ENCODE measurements at regions not wholly inside any gene's neighbourhood (a gene's known extent, or its start where the extent isn't known, plus 50 kb on each side); places are given as distances from the start of the nearest gene placed in this dataset.

- Histone ChIP-seq H3K9me2 (ENCODE audit: low read depth, low read length) (no peaks in the 10 kb centered on the region), H3K4me1 (ENCODE audit: insufficient read depth, low read length, severe bottlenecking) (no peaks in the 10 kb centered on the region), H3K9ac (ENCODE audit: low read length) (no peak overlapping the region), H3K36me3 (ENCODE audit: insufficient read depth, low read length) (no peaks in the 10 kb centered on the region), H4K20me1 (ENCODE audit: insufficient read depth, low read length) (no peaks in the 10 kb centered on the region), H2AFZ (ENCODE audit: low read length) (no peak overlapping the region), H3K27me3 (ENCODE audit: insufficient read depth, low read length) (no peaks in the 10 kb centered on the region), H3K9me3 (ENCODE audit: low read length) (no peaks in the 10 kb centered on the region), H3K4me3 (ENCODE audit: low read depth, low read length, poor library complexity, severe bottlenecking) (no peak overlapping the region), H3K4me2 (ENCODE audit: low read length) (no peak overlapping the region), H3F3A (ENCODE audit: insufficient read depth, low read length) (no peaks in the 10 kb centered on the region), H3K79me2 (ENCODE audit: insufficient read depth, low read length) (no peaks in the 10 kb centered on the region), H3K27ac (ENCODE audit: low read depth, low read length, poor library complexity, severe bottlenecking) (no peak overlapping the region)
- TF ChIP-seq CTCF (IDR thresholded peaks at IDR 0.05; ENCODE audit: low read length) = no peak
- TF ChIP-seq EZH2 (IDR thresholded peaks at IDR 0.05; ENCODE audit: borderline replicate concordance, low read length) = no peak
Observed at GRCh38 chr12:24044941-24045703, 95.7 kb upstream of the SOX5 start.

DNA sequence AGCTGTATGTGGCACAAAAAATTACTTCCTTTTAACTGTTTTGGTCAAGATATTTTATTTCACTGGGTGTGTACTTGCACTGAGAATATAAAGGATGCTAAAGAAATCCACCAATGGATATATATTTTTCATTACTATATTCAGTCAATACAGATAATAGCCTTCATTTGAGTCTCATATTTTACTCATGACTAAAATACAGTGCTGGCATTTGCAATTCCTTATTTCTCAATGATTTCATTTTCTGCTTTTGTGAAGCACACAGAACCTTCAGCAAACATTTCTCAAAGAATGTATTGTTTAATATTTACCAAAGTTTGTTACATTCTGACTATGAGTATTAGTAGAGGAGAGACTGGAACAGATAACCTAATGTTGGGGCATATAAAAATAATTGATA lies 93.2 kb upstream of the SOX5 start:
- no peaks in the 10 kb centered on the region for H4K20me1 ChIP-seq (ENCODE audit: insufficient read depth, low read length)
- H3K4me1 ChIP-seq (ENCODE audit: insufficient read depth, low read length, severe bottlenecking) = no peaks in the 10 kb centered on the region
- no peak overlapping the region for H3K4me2 ChIP-seq (ENCODE audit: low read length)
- no peaks in the 10 kb centered on the region for H3K27me3 ChIP-seq (ENCODE audit: insufficient read depth, low read length)
- H3F3A ChIP-seq (ENCODE audit: insufficient read depth, low read length) = no peaks in the 10 kb centered on the region
- TF ChIP-seq EZH2 (IDR thresholded peaks at IDR 0.05; ENCODE audit: borderline replicate concordance, low read length) (no peak), CTCF (IDR thresholded peaks at IDR 0.05; ENCODE audit: low read length) (no peak)
- H2AFZ ChIP-seq (ENCODE audit: low read length) = no peak overlapping the region
- H3K9ac ChIP-seq (ENCODE audit: low read length) = no peak overlapping the region
- H3K79me2 ChIP-seq (ENCODE audit: insufficient read depth, low read length) = no peaks in the 10 kb centered on the region
- H3K9me2 ChIP-seq (ENCODE audit: low read depth, low read length) = no peaks in the 10 kb centered on the region
- H3K36me3 ChIP-seq (ENCODE audit: insufficient read depth, low read length) = no peaks in the 10 kb centered on the region
- no peaks in the 10 kb centered on the region for H3K9me3 ChIP-seq (ENCODE audit: low read length)
- H3K4me3 ChIP-seq (ENCODE audit: low read depth, low read length, poor library complexity, severe bottlenecking) = no peak overlapping the region
- H3K27ac ChIP-seq (ENCODE audit: low read depth, low read length, poor library complexity, severe bottlenecking) = no peak overlapping the region

- TF ChIP-seq CTCF (IDR thresholded peaks at IDR 0.05; ENCODE audit: low read length) (no peak), EZH2 (IDR thresholded peaks at IDR 0.05; ENCODE audit: borderline replicate concordance, low read length) (no peak)
- Histone ChIP-seq H3F3A (ENCODE audit: insufficient read depth, low read length) (no peaks in the 10 kb centered on the region), H3K27me3 (ENCODE audit: insufficient read depth, low read length) (no peaks in the 10 kb centered on the region), H3K79me2 (ENCODE audit: insufficient read depth, low read length) (no peaks in the 10 kb centered on the region), H3K36me3 (ENCODE audit: insufficient read depth, low read length) (no peaks in the 10 kb centered on the region), H3K4me2 (ENCODE audit: low read length) (no peak overlapping the region), H3K4me1 (ENCODE audit: insufficient read depth, low read length, severe bottlenecking) (no peaks in the 10 kb centered on the region), H3K27ac (ENCODE audit: low read depth, low read length, poor library complexity, severe bottlenecking) (no peak overlapping the region), H3K9me2 (ENCODE audit: low read depth, low read length) (no peaks in the 10 kb centered on the region), H3K9me3 (ENCODE audit: low read length) (no peaks in the 10 kb centered on the region), H3K4me3 (ENCODE audit: low read depth, low read length, poor library complexity, severe bottlenecking) (no peak overlapping the region), H2AFZ (ENCODE audit: low read length) (no peak overlapping the region), H3K9ac (ENCODE audit: low read length) (no peak overlapping the region), H4K20me1 (ENCODE audit: insufficient read depth, low read length) (no peaks in the 10 kb centered on the region)
Observed at GRCh38 chr12:24039113-24039525, 89.6 kb upstream of the SOX5 start.
